ENCODE measurements at regions not wholly inside any gene's neighbourhood (a gene's known extent, or its start where the extent isn't known, plus 50 kb on each side); places are given as distances from the start of the nearest gene placed in this dataset.

DNA sequence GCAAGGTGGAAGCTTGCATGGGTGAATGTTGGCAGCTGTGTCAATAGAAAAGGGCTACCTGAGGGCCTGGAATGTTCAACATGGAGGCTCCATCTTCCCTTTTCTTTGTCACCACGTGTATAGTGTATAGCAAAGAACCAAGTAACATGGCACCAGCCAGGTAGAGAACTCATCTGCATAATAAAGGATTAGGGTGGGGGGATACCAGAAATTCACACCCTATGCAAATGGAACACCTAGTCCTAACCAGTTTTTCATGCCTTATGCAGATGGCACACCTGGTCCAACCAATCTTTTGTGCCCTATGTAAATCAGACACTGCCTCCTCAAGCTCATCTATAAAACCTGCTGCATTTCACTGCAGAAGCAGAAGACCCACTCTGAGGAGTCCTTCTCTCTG, 169.6 kb upstream of the GLRA2 start:
- Mint-ChIP-seq H3K4me3 (no peak overlapping the region), H3K36me3 (ENCODE audit: low read depth) (no peaks in the 10 kb centered on the region), H3K27me3 (ENCODE audit: insufficient read depth) (no peaks in the 10 kb centered on the region), H3K4me1 (ENCODE audit: low read depth) (peaks cover 70% of the 10 kb centered on the region), H3K27ac (no peak overlapping the region), H3K9me3 (no peaks in the 10 kb centered on the region)
- DNase-seq: no peak
- TF ChIP-seq, protein P1, sequence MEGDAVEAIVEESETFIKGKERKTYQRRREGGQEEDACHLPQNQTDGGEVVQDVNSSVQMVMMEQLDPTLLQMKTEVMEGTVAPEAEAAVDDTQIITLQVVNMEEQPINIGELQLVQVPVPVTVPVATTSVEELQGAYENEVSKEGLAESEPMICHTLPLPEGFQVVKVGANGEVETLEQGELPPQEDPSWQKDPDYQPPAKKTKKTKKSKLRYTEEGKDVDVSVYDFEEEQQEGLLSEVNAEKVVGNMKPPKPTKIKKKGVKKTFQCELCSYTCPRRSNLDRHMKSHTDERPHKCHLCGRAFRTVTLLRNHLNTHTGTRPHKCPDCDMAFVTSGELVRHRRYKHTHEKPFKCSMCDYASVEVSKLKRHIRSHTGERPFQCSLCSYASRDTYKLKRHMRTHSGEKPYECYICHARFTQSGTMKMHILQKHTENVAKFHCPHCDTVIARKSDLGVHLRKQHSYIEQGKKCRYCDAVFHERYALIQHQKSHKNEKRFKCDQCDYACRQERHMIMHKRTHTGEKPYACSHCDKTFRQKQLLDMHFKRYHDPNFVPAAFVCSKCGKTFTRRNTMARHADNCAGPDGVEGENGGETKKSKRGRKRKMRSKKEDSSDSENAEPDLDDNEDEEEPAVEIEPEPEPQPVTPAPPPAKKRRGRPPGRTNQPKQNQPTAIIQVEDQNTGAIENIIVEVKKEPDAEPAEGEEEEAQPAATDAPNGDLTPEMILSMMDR (IDR thresholded peaks at IDR 0.05): no peak

DNA sequence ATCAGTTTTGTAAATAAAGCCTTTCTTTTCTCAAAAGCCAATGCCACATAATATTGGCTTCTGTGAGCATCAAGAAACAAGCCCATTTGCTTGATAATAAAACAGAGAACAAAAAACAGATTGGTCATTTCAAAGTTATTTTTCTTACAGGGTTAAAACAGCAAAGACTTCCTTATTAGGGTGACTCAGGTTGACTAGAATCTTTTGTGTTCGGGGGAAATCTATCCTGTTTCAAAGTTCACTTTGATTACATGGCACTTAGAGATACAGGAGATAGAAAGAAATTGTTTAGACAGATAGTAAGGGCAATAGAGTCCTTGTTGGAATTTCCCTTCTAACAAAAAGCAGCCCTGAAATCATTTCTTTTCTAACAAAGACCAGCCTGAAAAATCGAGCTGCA, 170.0 kb upstream of the GLRA2 start:
- TF ChIP-seq, protein P1 (IDR thresholded peaks at IDR 0.05): no peak
- no peak overlapping the region for H3K4me3 Mint-ChIP-seq
- DNase-seq: no peak
- H3K27ac Mint-ChIP-seq: peak overlapping the region; percentile 26; the same call in 1 of the 2 replicates
- H3K4me1 Mint-ChIP-seq (ENCODE audit: low read depth): peaks cover 73% of the 10 kb centered on the region
- no peaks in the 10 kb centered on the region for H3K27me3 Mint-ChIP-seq (ENCODE audit: insufficient read depth)
- H3K9me3 Mint-ChIP-seq: no peaks in the 10 kb centered on the region
- H3K36me3 Mint-ChIP-seq (ENCODE audit: low read depth): no peaks in the 10 kb centered on the region

DNA sequence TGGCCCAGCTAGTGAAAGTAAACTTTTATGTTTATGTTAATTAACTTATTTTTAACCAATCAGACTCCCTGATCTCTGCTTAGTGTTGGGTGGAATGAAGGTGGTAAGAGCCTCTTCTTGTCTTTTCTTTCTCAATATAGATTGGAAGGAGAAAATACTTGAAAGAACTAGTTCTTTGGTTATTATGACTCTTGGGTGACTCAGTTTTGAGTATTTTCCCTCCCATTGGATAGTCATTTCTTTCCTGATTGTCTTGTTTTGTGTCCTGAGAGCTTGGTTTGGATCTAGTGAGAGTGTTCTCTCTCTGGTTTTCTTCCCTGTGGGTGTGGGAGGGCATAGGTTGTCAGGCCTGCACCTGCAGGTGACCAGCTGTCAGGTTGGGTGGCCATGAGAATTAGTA, 172.0 kb upstream of the GLRA2 start:
- Mint-ChIP-seq H3K4me1 (ENCODE audit: low read depth) (peaks cover 65% of the 10 kb centered on the region), H3K27me3 (ENCODE audit: insufficient read depth) (no peaks in the 10 kb centered on the region), H3K36me3 (ENCODE audit: low read depth) (no peaks in the 10 kb centered on the region), H3K27ac (peak overlapping the region; percentile 34), H3K4me3 (no peak overlapping the region), H3K9me3 (no peaks in the 10 kb centered on the region)
- no peak for DNase-seq
- TF ChIP-seq, protein P1 (IDR thresholded peaks at IDR 0.05): no peak

DNA sequence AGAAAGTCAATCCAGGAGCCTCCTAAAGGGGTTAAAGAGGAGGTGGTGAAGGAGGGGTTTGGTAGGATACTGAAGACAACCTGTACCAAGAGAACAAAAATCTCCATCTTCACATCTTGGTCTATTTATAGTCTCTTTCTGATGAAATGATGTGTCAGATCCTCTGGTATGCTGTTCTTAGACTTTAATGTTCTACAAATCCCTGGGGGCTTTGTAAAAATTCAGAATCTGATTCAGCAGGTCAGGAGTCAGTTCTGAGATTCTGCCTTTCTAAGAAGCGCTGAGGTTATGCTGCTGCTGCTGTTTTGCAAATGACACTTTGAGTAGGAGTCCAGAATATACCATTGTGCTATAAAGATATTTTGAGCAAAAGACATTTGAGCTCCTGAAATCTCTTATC, 172.9 kb upstream of the GLRA2 start:
- peak overlapping the region; percentile 55; the same call in 1 of the 2 replicates for H3K27ac Mint-ChIP-seq
- H3K4me3 Mint-ChIP-seq: peak overlapping the region; percentile 17; the same call in 1 of the 2 replicates
- H3K27me3 Mint-ChIP-seq (ENCODE audit: insufficient read depth): no peaks in the 10 kb centered on the region
- peak; percentile 73 for DNase-seq
- H3K9me3 Mint-ChIP-seq: no peaks in the 10 kb centered on the region
- no peaks in the 10 kb centered on the region for H3K36me3 Mint-ChIP-seq (ENCODE audit: low read depth)
- TF ChIP-seq, protein P1 (IDR thresholded peaks at IDR 0.05): no peak
- H3K4me1 Mint-ChIP-seq (ENCODE audit: low read depth): peaks cover 65% of the 10 kb centered on the region

DNA sequence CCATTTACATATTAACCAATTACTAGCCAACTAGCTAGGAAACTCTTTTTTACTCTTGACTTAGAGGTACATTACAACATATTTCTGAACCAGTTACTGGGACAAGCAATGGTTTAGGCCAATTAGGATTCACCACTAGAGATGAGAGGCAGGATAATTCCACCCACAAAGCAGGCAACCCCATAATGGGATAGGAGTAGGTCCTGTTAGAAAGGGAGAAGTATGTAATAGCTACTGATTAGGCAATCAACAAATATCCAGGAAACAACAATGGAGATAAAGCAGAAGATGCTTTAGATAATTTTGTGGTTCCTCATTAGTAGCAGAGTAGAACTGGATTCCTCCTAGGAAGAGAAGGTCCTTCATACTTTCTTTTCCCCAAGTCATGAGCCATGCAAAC, 173.8 kb upstream of the GLRA2 start:
- DNase-seq: no peak
- H3K27ac Mint-ChIP-seq: peak overlapping the region; percentile 55
- TF ChIP-seq, protein P1 (IDR thresholded peaks at IDR 0.05): no peak
- H3K4me3 Mint-ChIP-seq: no peak overlapping the region
- H3K27me3 Mint-ChIP-seq (ENCODE audit: insufficient read depth): no peaks in the 10 kb centered on the region
- no peaks in the 10 kb centered on the region for H3K9me3 Mint-ChIP-seq
- peaks cover 66% of the 10 kb centered on the region for H3K4me1 Mint-ChIP-seq (ENCODE audit: low read depth)
- H3K36me3 Mint-ChIP-seq (ENCODE audit: low read depth): no peaks in the 10 kb centered on the region

DNA sequence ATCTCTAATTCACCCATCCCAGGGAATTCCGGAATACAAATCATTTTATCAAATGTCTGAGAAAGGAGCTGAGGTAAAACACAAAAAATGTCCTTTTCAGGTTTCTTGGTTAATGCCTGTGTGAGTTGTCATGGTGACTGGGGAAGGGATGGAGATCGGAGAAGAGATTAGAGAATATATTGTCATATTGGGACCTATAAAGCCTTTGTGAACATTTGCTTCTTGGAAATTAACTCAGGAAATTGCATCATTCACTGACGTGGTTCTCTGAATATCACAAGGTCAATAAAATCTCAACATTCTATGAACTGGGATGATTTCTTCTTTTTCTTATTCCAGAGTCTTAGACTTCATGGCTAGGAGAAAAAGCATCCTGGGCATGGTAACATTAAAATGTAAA, 174.8 kb upstream of the GLRA2 start:
- Mint-ChIP-seq H3K4me3 (no peak overlapping the region), H3K27ac (peak overlapping the region; percentile 64), H3K36me3 (ENCODE audit: low read depth) (no peaks in the 10 kb centered on the region), H3K4me1 (ENCODE audit: low read depth) (peaks cover 64% of the 10 kb centered on the region), H3K27me3 (ENCODE audit: insufficient read depth) (no peaks in the 10 kb centered on the region), H3K9me3 (no peaks in the 10 kb centered on the region)
- no peak for DNase-seq
- TF ChIP-seq, protein P1 (IDR thresholded peaks at IDR 0.05): no peak
